T-helper 1 cell treated with Interleukin-12 subunit alpha and Interleukin-12 subunit beta and Interleukin-4 antibody, amounts not matched to agents 30 μg/mL and 1 μg/mL, for 36 hours (primary cell): ENCODE measurements at regions not wholly inside any gene's neighbourhood (a gene's known extent, or its start where the extent isn't known, plus 50 kb on each side); places are given as distances from the start of the nearest gene placed in this dataset.
A peak's percentile ranks its signal among the peaks of the same experiment; 100 is the strongest.
"Not testable (repeated sequence)": the region's sequence is repeated elsewhere in the genome, so short reads cannot be mapped to it uniquely, and the experiment has no call there.

Experiments
- H3K27ac Mint-ChIP-seq: one replicate; pipeline ENCODE4 v1.8.0; 2021; ENCODE audit warnings: mild to moderate bottlenecking, mixed read lengths
- H3K27me3 Mint-ChIP-seq: one replicate; pipeline ENCODE4 v1.8.0; 2021; ENCODE audit warnings: low read depth, mixed read lengths
- H3K36me3 Mint-ChIP-seq: one replicate; pipeline ENCODE4 v1.8.0; 2021; ENCODE audit warnings: low read depth, mixed read lengths
- H3K4me1 Mint-ChIP-seq: one replicate; pipeline ENCODE4 v1.8.0; 2021; ENCODE audit warnings: low read depth, mixed read lengths
- H3K4me3 Mint-ChIP-seq: one replicate; pipeline ENCODE4 v1.8.0; 2021; ENCODE audit warnings: mild to moderate bottlenecking, moderate library complexity, mixed read lengths
- H3K9me3 Mint-ChIP-seq: one replicate; pipeline ENCODE4 v1.8.0; 2021; ENCODE audit warnings: mixed read lengths

DNA sequence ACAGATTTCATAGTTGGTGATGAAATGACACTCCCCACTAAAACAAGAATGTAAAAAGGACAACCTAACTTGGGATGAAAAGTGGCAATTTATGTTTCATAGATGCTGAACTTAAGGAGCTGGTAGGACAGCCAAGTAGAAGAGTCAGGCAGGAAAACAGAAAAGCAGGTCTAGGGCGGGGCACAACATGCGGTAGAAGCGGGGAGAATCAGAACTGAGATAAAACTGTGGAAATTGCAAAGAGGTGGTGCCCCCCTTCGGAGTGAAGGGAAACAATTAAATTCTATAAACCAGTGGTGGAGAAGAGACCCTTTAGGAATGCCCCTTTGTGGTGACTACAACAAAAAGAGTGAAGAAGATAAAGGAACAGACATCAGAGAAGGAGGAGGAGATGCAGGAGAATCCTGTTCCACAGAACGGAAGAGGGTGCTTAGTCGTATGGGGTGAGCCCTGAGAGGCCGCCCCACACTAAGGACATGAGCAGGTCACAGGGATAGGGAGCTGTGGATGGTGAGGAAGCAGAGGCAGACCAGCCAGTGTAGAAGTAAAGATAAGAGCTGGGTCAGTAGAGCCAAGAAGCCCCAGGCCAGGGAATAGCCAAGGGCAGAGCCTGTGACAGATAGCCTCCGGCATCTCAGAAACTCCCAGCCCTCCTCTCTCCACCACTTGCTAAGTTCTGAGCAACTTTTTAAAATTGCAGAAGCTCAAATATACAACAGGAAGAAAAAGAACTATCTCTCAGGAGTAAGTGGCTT, 100.3 kb upstream of the DOCK9 start:
- Mint-ChIP-seq H3K27me3 (no peaks in the 10 kb centered on the region), H3K27ac (no peak overlapping the region), H3K4me1 (peaks cover 51% of the 10 kb centered on the region), H3K36me3 (peaks cover 42% of the 10 kb centered on the region), H3K9me3 (peaks cover 22% of the 10 kb centered on the region), H3K4me3 (peak overlapping the region; percentile 25)

GRCh38 chr13:99080131-99080530, 102.3 kb upstream of the DOCK9 start:
- H3K27ac Mint-ChIP-seq: no peak overlapping the region
- H3K4me1 Mint-ChIP-seq: peaks cover 62% of the 10 kb centered on the region
- H3K27me3 Mint-ChIP-seq: no peaks in the 10 kb centered on the region
- peaks cover 5% of the 10 kb centered on the region for H3K9me3 Mint-ChIP-seq
- H3K4me3 Mint-ChIP-seq: no peak overlapping the region
- peaks cover 28% of the 10 kb centered on the region for H3K36me3 Mint-ChIP-seq

DNA sequence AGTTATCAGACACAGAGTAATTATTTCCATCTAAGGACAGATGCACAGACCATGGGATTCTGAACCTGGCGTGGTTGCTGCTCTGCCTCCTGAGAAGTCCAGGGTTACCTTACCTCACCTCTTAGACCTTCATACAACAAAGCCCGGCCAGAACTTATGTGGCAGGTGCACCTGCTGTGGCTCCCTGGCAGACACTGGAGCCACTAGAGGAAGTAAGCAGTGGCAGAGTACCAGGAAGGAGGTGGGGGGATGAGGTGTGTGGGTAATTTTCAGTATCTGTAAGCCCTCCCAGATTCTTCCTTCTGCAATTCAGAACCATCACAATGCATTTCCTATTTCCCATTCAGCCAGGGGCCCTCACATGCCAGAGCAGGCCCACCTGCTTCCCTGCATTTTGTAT, 106.1 kb upstream of the DOCK9 start:
- Mint-ChIP-seq H3K9me3 (no peaks in the 10 kb centered on the region), H3K36me3 (peaks cover 6% of the 10 kb centered on the region), H3K27ac (peak overlapping the region; percentile 8), H3K4me3 (peak overlapping the region; percentile 86), H3K4me1 (peaks cover 41% of the 10 kb centered on the region), H3K27me3 (no peaks in the 10 kb centered on the region)

DNA sequence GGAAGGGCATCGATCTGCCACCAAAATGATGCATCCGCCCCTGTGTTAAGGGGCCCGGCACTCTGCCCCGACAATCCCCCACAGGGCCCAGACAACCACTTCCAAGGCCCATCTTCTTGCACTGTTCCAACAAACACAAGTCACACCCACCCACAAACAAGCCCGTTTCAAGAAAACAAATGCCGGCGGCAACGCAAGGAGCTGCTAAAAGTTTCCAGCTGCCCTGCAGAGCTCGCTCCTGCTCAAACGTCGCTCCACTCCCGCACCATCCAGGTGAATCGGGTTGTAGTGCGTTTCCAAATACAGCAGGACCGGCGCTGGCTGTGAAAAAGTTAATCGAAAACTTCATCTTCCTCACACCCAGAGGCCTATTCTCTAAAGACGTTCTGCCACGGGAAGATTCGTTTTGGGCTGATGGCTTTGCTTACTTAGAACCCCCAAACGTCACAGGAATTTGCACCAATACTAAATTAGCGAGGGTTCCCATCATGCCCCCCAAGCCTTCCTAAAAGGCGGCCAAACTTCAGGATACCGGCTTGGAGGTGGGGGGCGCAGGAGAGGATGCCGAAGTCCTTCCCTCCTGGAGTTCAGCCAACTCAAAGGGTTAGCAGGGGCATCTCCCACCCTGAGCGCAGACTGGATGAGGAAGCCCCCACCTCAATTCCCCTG, 107.4 kb upstream of the DOCK9 start:
- H3K9me3 Mint-ChIP-seq: no peaks in the 10 kb centered on the region
- peak overlapping the region; percentile 86 for H3K4me3 Mint-ChIP-seq
- peaks cover 6% of the 10 kb centered on the region for H3K36me3 Mint-ChIP-seq
- H3K4me1 Mint-ChIP-seq: peaks cover 39% of the 10 kb centered on the region
- H3K27ac Mint-ChIP-seq: peak overlapping the region; percentile 64
- no peaks in the 10 kb centered on the region for H3K27me3 Mint-ChIP-seq

GRCh38 chr13:99085808-99086266, 108.0 kb upstream of the DOCK9 start:
- Mint-ChIP-seq H3K4me3 (peak overlapping the region; percentile 86), H3K4me1 (peaks cover 34% of the 10 kb centered on the region), H3K27me3 (no peaks in the 10 kb centered on the region), H3K9me3 (no peaks in the 10 kb centered on the region), H3K36me3 (peaks cover 1% of the 10 kb centered on the region), H3K27ac (peak overlapping the region; percentile 64)

DNA sequence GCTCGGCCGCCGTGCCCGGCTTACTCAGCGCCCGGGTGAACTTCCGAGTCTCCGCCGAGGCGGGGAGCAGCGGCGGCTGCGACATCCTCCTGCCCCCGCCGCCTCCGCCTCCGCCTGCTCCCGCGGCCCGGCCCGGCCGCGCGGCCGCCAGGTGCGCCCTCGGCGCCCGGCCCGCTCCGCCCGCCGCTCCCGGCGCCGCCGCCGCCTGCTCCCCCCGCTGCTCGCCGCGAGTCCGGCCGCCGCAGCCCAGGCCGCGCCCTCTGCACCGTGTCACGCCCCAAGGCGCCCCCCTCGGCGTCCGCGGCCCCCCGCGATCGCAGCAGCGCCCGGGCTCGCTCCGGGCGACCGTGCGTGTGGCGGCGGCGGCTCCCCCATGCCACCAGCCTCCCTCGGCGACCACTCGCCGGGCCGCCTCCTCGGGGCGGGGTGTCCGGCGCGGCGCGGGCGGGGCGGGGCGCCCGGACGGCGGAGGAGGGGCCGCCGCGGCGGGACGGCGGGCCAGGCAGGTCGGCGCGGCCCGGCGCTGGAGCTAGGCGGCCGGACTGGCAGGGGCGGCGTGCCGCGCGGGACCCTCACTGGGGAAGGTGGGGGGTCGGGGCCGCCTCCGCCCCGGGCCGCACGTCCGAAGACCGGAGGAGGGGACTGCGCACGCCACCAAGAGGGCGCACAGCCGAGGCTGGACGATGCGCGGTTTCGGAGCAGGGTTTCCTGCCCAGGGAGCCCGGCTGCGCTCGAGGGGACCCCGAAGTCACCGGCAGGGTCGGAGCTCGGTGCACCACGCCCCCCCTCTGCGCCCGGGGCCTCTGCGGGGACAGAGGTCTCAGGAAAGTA, 108.6 kb upstream of the DOCK9 start:
- H3K4me3 Mint-ChIP-seq: peak overlapping the region; percentile 94
- no peaks in the 10 kb centered on the region for H3K9me3 Mint-ChIP-seq
- H3K36me3 Mint-ChIP-seq: peaks cover 1% of the 10 kb centered on the region
- H3K27ac Mint-ChIP-seq: peak overlapping the region; percentile 49
- peaks cover 2% of the 10 kb centered on the region for H3K27me3 Mint-ChIP-seq
- peaks cover 34% of the 10 kb centered on the region for H3K4me1 Mint-ChIP-seq

DNA sequence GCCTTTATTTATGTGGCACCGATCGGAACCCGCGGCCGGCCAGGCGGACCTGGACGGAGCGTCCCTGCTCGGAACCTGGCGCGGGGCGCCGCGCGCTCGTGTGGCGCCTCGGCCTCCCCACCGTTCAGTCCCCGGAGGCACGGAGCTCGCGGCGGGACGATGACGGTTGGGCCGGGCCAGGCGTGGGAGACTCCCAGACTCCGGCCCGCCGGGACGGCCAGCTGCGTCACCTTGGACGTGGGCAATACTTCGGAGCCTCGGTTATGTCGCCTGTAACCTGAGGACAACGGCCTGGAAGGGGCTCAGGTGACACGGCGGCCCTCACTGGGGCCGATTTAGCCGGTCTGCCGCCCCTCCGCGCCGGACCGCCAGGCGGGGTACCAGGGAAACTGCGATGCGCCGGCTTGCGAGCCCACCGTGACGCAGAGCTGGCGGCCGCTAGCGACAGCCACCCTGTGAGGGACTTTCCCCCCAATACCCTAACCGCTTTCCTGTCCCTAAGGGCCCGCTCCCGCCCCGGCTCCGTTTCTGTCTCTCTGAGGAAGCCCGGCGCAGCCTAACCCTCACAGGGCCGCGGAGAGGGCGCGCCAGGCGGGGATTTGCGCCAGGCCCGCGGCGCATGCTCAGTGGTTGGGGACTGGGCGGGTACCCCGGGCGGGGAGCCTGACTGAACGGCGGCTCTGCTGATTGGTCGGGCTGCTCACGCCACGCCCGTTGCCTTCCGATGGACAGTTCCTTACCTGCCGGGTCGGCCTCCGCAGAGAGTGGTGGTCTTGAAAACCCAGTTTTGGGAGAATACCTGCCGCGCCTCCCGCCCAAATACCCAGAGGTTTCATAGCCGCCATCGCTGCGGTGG, 109.5 kb upstream of the DOCK9 start:
- peaks cover 34% of the 10 kb centered on the region for H3K4me1 Mint-ChIP-seq
- peak overlapping the region; percentile 94 for H3K27ac Mint-ChIP-seq
- H3K4me3 Mint-ChIP-seq: peak overlapping the region; percentile 94
- no peaks in the 10 kb centered on the region for H3K9me3 Mint-ChIP-seq
- H3K27me3 Mint-ChIP-seq: peaks cover 6% of the 10 kb centered on the region
- H3K36me3 Mint-ChIP-seq: peaks cover 1% of the 10 kb centered on the region

DNA sequence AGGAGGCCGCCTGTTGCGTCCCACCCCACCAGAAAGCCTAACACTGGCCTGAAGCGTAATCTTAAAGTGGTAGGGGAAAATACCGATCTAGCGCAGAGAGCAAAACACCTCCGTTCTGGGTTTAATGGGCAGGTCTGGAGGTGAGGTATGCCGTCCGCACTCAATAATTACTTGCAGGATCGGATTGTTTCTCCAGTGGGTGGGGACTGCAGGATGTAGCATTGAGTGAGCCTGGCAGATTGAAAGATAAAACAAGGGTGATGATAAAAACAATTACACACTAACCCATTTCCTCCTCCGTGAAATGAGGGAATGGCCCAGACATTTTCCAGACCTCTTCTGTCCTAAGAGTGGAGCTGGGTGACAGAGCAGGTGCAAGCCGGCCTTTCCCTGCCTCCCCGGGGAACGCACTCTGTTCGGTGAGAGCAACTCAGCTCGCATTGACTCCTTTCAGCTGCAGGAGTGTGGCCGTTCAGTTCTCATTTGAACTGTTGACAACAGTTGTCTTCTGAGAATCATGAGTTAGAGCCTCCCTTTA, 110.2 kb upstream of the DOCK9 start:
- peaks cover 1% of the 10 kb centered on the region for H3K36me3 Mint-ChIP-seq
- peaks cover 8% of the 10 kb centered on the region for H3K27me3 Mint-ChIP-seq
- peak overlapping the region; percentile 94 for H3K4me3 Mint-ChIP-seq
- peak overlapping the region; percentile 94 for H3K27ac Mint-ChIP-seq
- peaks cover 34% of the 10 kb centered on the region for H3K4me1 Mint-ChIP-seq
- no peaks in the 10 kb centered on the region for H3K9me3 Mint-ChIP-seq

DNA sequence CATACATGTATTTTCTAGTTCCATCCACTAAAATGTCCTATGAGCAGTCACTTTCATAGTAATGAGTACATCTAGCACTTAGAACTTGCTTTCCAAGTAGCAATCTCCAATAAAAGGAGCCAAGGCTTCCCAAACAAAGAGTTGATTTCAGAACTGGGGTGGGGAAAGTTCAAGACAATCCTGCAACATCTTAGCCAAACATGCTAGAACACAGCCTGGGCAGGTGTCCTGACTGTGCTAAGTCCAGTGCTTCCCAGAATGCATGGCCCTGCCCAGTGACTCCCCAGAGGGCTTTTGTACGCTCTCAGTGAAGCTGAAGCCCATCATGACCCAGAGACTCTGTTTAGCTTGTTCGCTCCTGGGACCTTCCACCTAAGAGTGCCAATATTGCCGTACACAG, 106.7 kb upstream of the UBAC2 start:
- Mint-ChIP-seq H3K4me3 (no peak overlapping the region), H3K9me3 (no peaks in the 10 kb centered on the region), H3K27me3 (peaks cover 23% of the 10 kb centered on the region), H3K4me1 (no peaks in the 10 kb centered on the region), H3K36me3 (no peaks in the 10 kb centered on the region), H3K27ac (no peak overlapping the region)

- not testable (repeated sequence) for H3K9me3 Mint-ChIP-seq, H3K4me1 Mint-ChIP-seq
These were observed 98.8 kb upstream of the UBAC2 start for GRCh38 chr13:99101831-99102230.

GRCh38 chr13:99103536-99103935, 97.1 kb upstream of the UBAC2 start:
- no peak overlapping the region for H3K27ac Mint-ChIP-seq
- H3K27me3 Mint-ChIP-seq: peaks cover 35% of the 10 kb centered on the region
- H3K36me3 Mint-ChIP-seq: no peaks in the 10 kb centered on the region
- H3K4me1 Mint-ChIP-seq: no peaks in the 10 kb centered on the region
- peaks cover 6% of the 10 kb centered on the region for H3K9me3 Mint-ChIP-seq
- H3K4me3 Mint-ChIP-seq: no peak overlapping the region

More at GRCh38 chr13:99101831-99102230, 98.8 kb upstream of the UBAC2 start:
- not testable (repeated sequence) for H3K36me3 Mint-ChIP-seq, H3K27ac Mint-ChIP-seq, H3K4me3 Mint-ChIP-seq
- peaks cover 29% of the 10 kb centered on the region for H3K27me3 Mint-ChIP-seq

- Mint-ChIP-seq H3K27me3 (peaks cover 35% of the 10 kb centered on the region), H3K27ac (no peak overlapping the region), H3K9me3 (peaks cover 6% of the 10 kb centered on the region), H3K4me1 (no peaks in the 10 kb centered on the region), H3K36me3 (no peaks in the 10 kb centered on the region), H3K4me3 (no peak overlapping the region)
These were observed 96.3 kb upstream of the UBAC2 start for GRCh38 chr13:99104396-99104795.

DNA sequence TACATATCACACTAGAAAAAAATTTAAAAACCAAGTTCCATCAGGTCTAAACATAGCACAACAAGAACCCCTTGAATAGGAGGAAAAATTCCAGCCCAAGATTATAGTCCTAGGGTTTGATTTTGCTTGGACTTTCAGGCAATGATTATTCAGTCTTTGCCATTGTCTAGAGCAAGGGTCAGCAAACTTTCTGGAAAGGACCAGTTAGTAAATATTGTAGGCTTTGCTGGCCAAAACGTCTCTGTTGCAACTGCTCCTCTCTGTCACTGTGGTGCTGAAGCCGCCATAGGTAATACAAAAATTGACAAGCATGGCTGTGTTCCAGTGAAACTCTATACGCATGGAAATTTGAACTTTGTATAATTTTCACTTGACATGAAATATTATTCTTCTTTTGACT, 95.5 kb upstream of the UBAC2 start:
- peaks cover 37% of the 10 kb centered on the region for H3K27me3 Mint-ChIP-seq
- no peaks in the 10 kb centered on the region for H3K36me3 Mint-ChIP-seq
- no peak overlapping the region for H3K27ac Mint-ChIP-seq
- H3K9me3 Mint-ChIP-seq: peaks cover 6% of the 10 kb centered on the region
- H3K4me1 Mint-ChIP-seq: no peaks in the 10 kb centered on the region
- H3K4me3 Mint-ChIP-seq: no peak overlapping the region

DNA sequence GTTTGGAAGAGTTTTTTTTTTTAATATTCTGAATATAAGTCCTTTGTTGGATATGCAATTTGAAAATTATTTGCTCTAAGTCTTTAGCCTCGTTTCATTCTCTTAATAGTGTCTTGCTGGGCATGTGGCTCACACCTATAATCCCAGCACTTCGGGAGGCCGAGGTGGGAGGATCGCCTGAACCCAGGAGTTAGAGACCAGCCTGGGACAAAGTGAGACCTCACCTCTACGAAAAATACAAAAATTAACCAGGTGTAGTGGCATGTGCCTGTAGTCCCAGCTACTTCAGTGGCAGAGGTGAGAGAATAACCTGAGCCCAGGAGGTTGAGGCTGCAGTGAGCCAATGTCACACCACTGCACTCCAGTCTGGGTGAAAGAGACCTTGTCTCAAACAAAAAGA, 87.3 kb upstream of the UBAC2 start:
- H3K36me3 Mint-ChIP-seq: no peaks in the 10 kb centered on the region
- no peaks in the 10 kb centered on the region for H3K4me1 Mint-ChIP-seq
- no peak overlapping the region for H3K4me3 Mint-ChIP-seq
- no peaks in the 10 kb centered on the region for H3K9me3 Mint-ChIP-seq
- no peak overlapping the region for H3K27ac Mint-ChIP-seq
- peaks cover 7% of the 10 kb centered on the region for H3K27me3 Mint-ChIP-seq
